ENCODE measurements at regions not wholly inside any gene's neighbourhood (a gene's known extent, or its start where the extent isn't known, plus 50 kb on each side); places are given as distances from the start of the nearest gene placed in this dataset.

- no peak for ATAC-seq (ENCODE audit: insufficient read depth, low FRiP score)
- 73 to 81% methylated on average over 6 of the region's 6 CpGs for WGBS, 2 donors
- Histone ChIP-seq H3K4me1 (ENCODE audit: control insufficient read depth in 5 of 5, insufficient read depth in 5 of 5, low read length in 5 of 5) (peaks cover 0 to 4% (median 0%) of the 10 kb centered on the region in 5 donors), H3K9ac (ENCODE audit: insufficient read depth in 1 of 2, low read length in 2 of 2) (no peak overlapping the region), H3K9me3 (ENCODE audit: control insufficient read depth in 4 of 4, insufficient read depth in 3 of 4, low read length in 3 of 4) (no peaks in the 10 kb centered on the region), H3K36me3 (ENCODE audit: control insufficient read depth in 4 of 4, insufficient read depth in 4 of 4, low read length in 4 of 4) (no peaks in the 10 kb centered on the region), H3K4me3 (no peak overlapping the region), H3K27me3 (ENCODE audit: control insufficient read depth in 3 of 3, insufficient read depth in 3 of 3, low read length in 2 of 3) (no peaks in the 10 kb centered on the region), H3K27ac (ENCODE audit: low read depth in 1 of 2, low read length in 1 of 2) (no peak overlapping the region)
- TF ChIP-seq, protein P1, sequence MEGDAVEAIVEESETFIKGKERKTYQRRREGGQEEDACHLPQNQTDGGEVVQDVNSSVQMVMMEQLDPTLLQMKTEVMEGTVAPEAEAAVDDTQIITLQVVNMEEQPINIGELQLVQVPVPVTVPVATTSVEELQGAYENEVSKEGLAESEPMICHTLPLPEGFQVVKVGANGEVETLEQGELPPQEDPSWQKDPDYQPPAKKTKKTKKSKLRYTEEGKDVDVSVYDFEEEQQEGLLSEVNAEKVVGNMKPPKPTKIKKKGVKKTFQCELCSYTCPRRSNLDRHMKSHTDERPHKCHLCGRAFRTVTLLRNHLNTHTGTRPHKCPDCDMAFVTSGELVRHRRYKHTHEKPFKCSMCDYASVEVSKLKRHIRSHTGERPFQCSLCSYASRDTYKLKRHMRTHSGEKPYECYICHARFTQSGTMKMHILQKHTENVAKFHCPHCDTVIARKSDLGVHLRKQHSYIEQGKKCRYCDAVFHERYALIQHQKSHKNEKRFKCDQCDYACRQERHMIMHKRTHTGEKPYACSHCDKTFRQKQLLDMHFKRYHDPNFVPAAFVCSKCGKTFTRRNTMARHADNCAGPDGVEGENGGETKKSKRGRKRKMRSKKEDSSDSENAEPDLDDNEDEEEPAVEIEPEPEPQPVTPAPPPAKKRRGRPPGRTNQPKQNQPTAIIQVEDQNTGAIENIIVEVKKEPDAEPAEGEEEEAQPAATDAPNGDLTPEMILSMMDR (IDR thresholded peaks at IDR 0.05; ENCODE audit: control extremely low read depth, extremely low read depth) = no peak
- peak in 1 of 3 donors; percentile 13 for DNase-seq
Measured at GRCh38 chr10:17504547-17505245, 50.3 kb upstream of the ST8SIA6 start.

All from lung (tissue), 11 donors.